ENCODE measurements at regions not wholly inside any gene's neighbourhood (a gene's known extent, or its start where the extent isn't known, plus 50 kb on each side); places are given as distances from the start of the nearest gene placed in this dataset.

GRCh38 chr7:55629051-55629677 is 56.9 kb upstream of the VOPP1 start:
- DNase-seq (ENCODE audit: low read depth in 3 of 3) = no peak

- no peak for DNase-seq (ENCODE audit: low read depth in 3 of 3)
These were observed 52.5 kb upstream of the VOPP1 start for GRCh38 chr7:55624813-55625212.

GRCh38 chr7:55623617-55624016 is 51.3 kb upstream of the VOPP1 start:
- DNase-seq (ENCODE audit: low read depth in 3 of 3) = no peak

GRCh38 chr7:55622241-55622640 is 49.9 kb upstream of the VOPP1 start:
- DNase-seq (ENCODE audit: low read depth in 3 of 3) = no peak

Measured in stimulated activated CD4-positive, alpha-beta T cell treated with anti-CD3 and anti-CD28 coated beads, TNF-alpha, amount 100 ng/mL, for 4 hours (primary cell).